Calu3 (cell line): ENCODE measurements at regions not wholly inside any gene's neighbourhood (a gene's known extent, or its start where the extent isn't known, plus 50 kb on each side); places are given as distances from the start of the nearest gene placed in this dataset.

Experiments used
- BruUV-seq: library from RNA; stranded (reverse); fragments of 400-500 nt; replicated peaks from 2 replicates; lab custom pipeline; 2021; lab: Mats Ljungman, UMichigan
- CTCF ChIA-PET: fragments of 300-600 bp; sonication (Branson Sonifier 250); formaldehyde crosslinking; loops from one replicate; lab custom pipeline; 2022; ENCODE audit warnings: antibody characterized with exemption; lab: Charles Lee
- DNase-seq: peaks from one replicate; pipeline ENCODE4 v3.0.0; 2022
- H3K27ac Mint-ChIP-seq: one replicate; pipeline ENCODE4 v1.8.0; 2022; ENCODE audit warnings: mixed read lengths; ENCODE audit not compliant: unreplicated experiment
- H3K27me3 Mint-ChIP-seq: one replicate; pipeline ENCODE4 v1.8.0; 2022; ENCODE audit warnings: mixed read lengths; ENCODE audit not compliant: unreplicated experiment
- H3K36me3 Mint-ChIP-seq: one replicate; pipeline ENCODE4 v1.8.0; 2022; ENCODE audit warnings: mild to moderate bottlenecking, moderate library complexity, mixed read lengths; ENCODE audit not compliant: insufficient read depth, unreplicated experiment
- H3K4me1 Mint-ChIP-seq: one replicate; pipeline ENCODE4 v1.8.0; 2022; ENCODE audit warnings: mild to moderate bottlenecking, low read depth, mixed read lengths; ENCODE audit not compliant: unreplicated experiment
- H3K4me3 Mint-ChIP-seq: one replicate; pipeline ENCODE4 v1.8.0; 2022; ENCODE audit warnings: mild to moderate bottlenecking, low read depth, moderate library complexity, mixed read lengths; ENCODE audit not compliant: unreplicated experiment
- H3K9me3 Mint-ChIP-seq: one replicate; pipeline ENCODE4 v1.8.0; 2022; ENCODE audit warnings: low read depth, mixed read lengths; ENCODE audit not compliant: unreplicated experiment
- intact Hi-C: fragments of 100-400 bp; cut with micrococcal nuclease; formaldehyde crosslinking; loops from one replicate; pipeline ENCODE4 v1.10.0; 2022; ENCODE audit not compliant: unreplicated experiment
- TF ChIP-seq, protein P1 (sequence below): fragments of 200-600 bp; IDR thresholded peaks from one replicate; pipeline ENCODE4 v1.8.0; 2022; ENCODE audit warnings: antibody characterized with exemption; ENCODE audit not compliant: unreplicated experiment

GRCh38 chr16:64172226-64172625, 949.6 kb downstream of the CDH11 start:
- peaks cover 16% of the 10 kb centered on the region for H3K9me3 Mint-ChIP-seq
- no TSS peak for BruUV-seq
- CTCF ChIA-PET = no interaction called here
- DNase-seq = no peak
- intact Hi-C loops = no loop called here
- H3K36me3 Mint-ChIP-seq = no peaks in the 10 kb centered on the region
- H3K4me3 Mint-ChIP-seq = no peak overlapping the region
- TF ChIP-seq, protein P1, sequence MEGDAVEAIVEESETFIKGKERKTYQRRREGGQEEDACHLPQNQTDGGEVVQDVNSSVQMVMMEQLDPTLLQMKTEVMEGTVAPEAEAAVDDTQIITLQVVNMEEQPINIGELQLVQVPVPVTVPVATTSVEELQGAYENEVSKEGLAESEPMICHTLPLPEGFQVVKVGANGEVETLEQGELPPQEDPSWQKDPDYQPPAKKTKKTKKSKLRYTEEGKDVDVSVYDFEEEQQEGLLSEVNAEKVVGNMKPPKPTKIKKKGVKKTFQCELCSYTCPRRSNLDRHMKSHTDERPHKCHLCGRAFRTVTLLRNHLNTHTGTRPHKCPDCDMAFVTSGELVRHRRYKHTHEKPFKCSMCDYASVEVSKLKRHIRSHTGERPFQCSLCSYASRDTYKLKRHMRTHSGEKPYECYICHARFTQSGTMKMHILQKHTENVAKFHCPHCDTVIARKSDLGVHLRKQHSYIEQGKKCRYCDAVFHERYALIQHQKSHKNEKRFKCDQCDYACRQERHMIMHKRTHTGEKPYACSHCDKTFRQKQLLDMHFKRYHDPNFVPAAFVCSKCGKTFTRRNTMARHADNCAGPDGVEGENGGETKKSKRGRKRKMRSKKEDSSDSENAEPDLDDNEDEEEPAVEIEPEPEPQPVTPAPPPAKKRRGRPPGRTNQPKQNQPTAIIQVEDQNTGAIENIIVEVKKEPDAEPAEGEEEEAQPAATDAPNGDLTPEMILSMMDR = no peak
- no peaks in the 10 kb centered on the region for H3K4me1 Mint-ChIP-seq
- no peaks in the 10 kb centered on the region for H3K27me3 Mint-ChIP-seq
- no peak overlapping the region for H3K27ac Mint-ChIP-seq

- TF ChIP-seq, protein P1 = no peak
- H3K27ac Mint-ChIP-seq = no peak overlapping the region
- no peaks in the 10 kb centered on the region for H3K4me1 Mint-ChIP-seq
- no peak for DNase-seq
- H3K9me3 Mint-ChIP-seq = peaks cover 15% of the 10 kb centered on the region
- intact Hi-C loops = no loop called here
- H3K27me3 Mint-ChIP-seq = no peaks in the 10 kb centered on the region
- no TSS peak for BruUV-seq
- H3K36me3 Mint-ChIP-seq = no peaks in the 10 kb centered on the region
- CTCF ChIA-PET = no interaction called here
- H3K4me3 Mint-ChIP-seq = no peak overlapping the region
Measured at GRCh38 chr16:64171632-64172031, 950.2 kb downstream of the CDH11 start.

GRCh38 chr16:64168371-64168770, 953.5 kb downstream of the CDH11 start:
- Mint-ChIP-seq H3K9me3 (peaks cover 15% of the 10 kb centered on the region), H3K27ac (no peak overlapping the region), H3K27me3 (no peaks in the 10 kb centered on the region), H3K36me3 (no peaks in the 10 kb centered on the region), H3K4me1 (no peaks in the 10 kb centered on the region), H3K4me3 (no peak overlapping the region)
- intact Hi-C loops = no loop called here
- TF ChIP-seq, protein P1 = no peak
- CTCF ChIA-PET = interaction anchor here (0.7 kb wide), 1 partner anchor 17 kb away, joined by 6 read pairs; no protein-coding TSS in a partner anchor
- DNase-seq = no peak
- BruUV-seq = no TSS peak

- CTCF ChIA-PET = interaction anchor here (0.7 kb wide), 1 partner anchor 17 kb away, joined by 6 read pairs; no protein-coding TSS in a partner anchor
- no peak overlapping the region for H3K27ac Mint-ChIP-seq
- no peaks in the 10 kb centered on the region for H3K36me3 Mint-ChIP-seq
- DNase-seq = no peak
- intact Hi-C loops = no loop called here
- no peaks in the 10 kb centered on the region for H3K27me3 Mint-ChIP-seq
- H3K9me3 Mint-ChIP-seq = peaks cover 15% of the 10 kb centered on the region
- H3K4me1 Mint-ChIP-seq = no peaks in the 10 kb centered on the region
- no TSS peak for BruUV-seq
- no peak overlapping the region for H3K4me3 Mint-ChIP-seq
- TF ChIP-seq, protein P1 = no peak
Measured at GRCh38 chr16:64167936-64168335, 953.9 kb downstream of the CDH11 start.
